Naive thymus-derived CD8-positive, alpha-beta T cell (primary cell): ENCODE measurements at regions not wholly inside any gene's neighbourhood (a gene's known extent, or its start where the extent isn't known, plus 50 kb on each side); places are given as distances from the start of the nearest gene placed in this dataset.
"Not testable (repeated sequence)": the region's sequence is repeated elsewhere in the genome, so short reads cannot be mapped to it uniquely, and the experiment has no call there.

Experiments used
- ATAC-seq, 2 donors: fragments of 150-1000 bp; cut with Tn5 transposase in 1 of 2; sonication (Bioruptor Pico), chemical (Tn5 transposase) in 1 of 2; 1 replicate in 1 of 2; 2 replicates in 1 of 2; pipeline ENCODE4 v1.10.0; 2021; ENCODE audit warnings: mild to moderate bottlenecking in 2 of 2, moderate library complexity in 2 of 2
- POLR2A ChIA-PET: fragments of 350-600 bp; sonication (Branson Sonifier 250); formaldehyde crosslinking; loops from one replicate; lab custom pipeline; 2021; ENCODE audit warnings: antibody characterized with exemption; lab: Charles Lee
- DNase-seq, 10 donors: peaks; one replicate each; pipeline versions ENCODE4 v3.0.0 to v3.0.0-alpha.2; 2020 to 2022
- H3K27ac Mint-ChIP-seq, 10 donors: one replicate each; pipeline ENCODE4 v1.8.0; 2020 to 2022; ENCODE audit warnings: mild to moderate bottlenecking in 10 of 10, mixed read lengths in 10 of 10, moderate library complexity in 4 of 10, inconsistent platforms in 1 of 10
- H3K27me3 Mint-ChIP-seq, 5 donors: one replicate each; pipeline ENCODE4 v1.8.0; 2021 to 2022; ENCODE audit warnings: mixed read lengths in 5 of 5
- H3K36me3 Mint-ChIP-seq, 3 donors: one replicate each; pipeline ENCODE4 v1.8.0; 2020 to 2022; ENCODE audit warnings: mixed read lengths in 3 of 3, mild to moderate bottlenecking in 2 of 3, inconsistent platforms in 1 of 3
- H3K4me1 Mint-ChIP-seq, 4 donors: one replicate each; pipeline ENCODE4 v1.8.0; 2021 to 2022; ENCODE audit warnings: mixed read lengths in 4 of 4
- H3K4me3 Mint-ChIP-seq, 10 donors: one replicate each; pipeline ENCODE4 v1.8.0; 2020 to 2022; ENCODE audit warnings: mild to moderate bottlenecking in 10 of 10, mixed read lengths in 10 of 10, moderate library complexity in 6 of 10, inconsistent platforms in 1 of 10
- H3K9me3 Mint-ChIP-seq, 9 donors: one replicate each; pipeline ENCODE4 v1.8.0; 2020 to 2022; ENCODE audit warnings: mixed read lengths in 9 of 9, mild to moderate bottlenecking in 3 of 9, inconsistent platforms in 1 of 9, moderate library complexity in 1 of 9

DNA sequence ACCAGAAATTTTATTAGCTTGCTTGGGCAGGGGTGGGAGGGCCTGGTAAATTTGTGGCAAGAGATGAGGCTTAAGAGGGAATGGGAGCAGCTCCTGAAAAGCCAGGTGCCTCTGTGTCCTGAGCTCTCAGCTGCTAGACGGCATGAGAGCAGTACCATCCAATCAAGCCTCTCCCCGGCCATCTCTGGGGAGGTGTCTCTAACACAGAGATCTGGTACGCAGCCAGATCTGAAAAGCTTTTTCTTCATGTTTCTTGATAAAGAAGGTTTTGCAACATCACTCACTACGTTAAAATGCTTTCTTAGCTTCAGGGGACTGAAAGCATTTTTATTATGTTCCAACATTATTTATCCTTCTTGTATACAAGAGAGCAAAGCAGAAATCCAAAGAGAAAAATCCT, 488.2 kb downstream of the RBFOX1 start:
- ATAC-seq (no peak), DNase-seq (no peak)
- POLR2A ChIA-PET: no interaction called here
- H3K36me3 Mint-ChIP-seq: no peaks in the 10 kb centered on the region
- peaks cover 0 to 8% (median 4%) of the 10 kb centered on the region in 9 donors for H3K9me3 Mint-ChIP-seq
- H3K27me3 Mint-ChIP-seq: peaks cover 0 to 1% (median 0%) of the 10 kb centered on the region in 5 donors
- H3K4me3 Mint-ChIP-seq: no peak overlapping the region
- H3K27ac Mint-ChIP-seq: no peak overlapping the region
- H3K4me1 Mint-ChIP-seq: no peaks in the 10 kb centered on the region

DNA sequence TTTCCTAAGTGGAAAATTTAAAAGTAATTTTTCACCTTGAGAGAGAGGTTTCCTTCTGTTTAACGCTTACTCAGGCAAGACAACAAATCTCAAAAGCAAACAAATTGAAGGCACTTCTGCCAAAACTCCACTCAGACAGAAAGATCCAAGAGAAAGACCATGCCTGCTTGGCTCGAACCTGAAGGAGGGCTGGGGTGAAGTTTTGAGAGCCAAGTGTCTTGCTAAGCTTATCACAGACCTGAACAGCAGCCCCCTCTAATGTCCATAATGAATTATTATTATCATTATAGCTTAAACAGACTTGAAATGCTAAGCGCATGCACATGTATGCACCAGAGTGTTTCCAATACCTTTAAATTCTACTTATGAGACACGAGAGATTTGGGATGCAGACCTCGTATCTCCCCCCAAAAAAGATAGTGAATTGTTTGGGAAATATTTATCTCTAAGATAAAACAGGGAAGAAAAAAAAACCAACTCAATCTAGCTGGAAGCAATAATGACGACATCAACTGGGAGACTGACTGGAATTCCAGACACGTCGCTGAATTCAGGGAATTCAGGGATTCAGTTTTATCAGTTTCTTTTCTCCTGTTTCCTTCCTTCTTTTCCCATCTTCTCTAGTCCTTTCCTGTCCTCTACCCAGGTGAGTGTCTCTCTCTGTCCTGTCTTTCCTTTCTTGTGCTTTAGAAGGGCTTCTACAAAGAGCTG, 473.2 kb downstream of the RBFOX1 start:
- H3K27ac Mint-ChIP-seq: no peak overlapping the region
- H3K27me3 Mint-ChIP-seq: no peaks in the 10 kb centered on the region
- DNase-seq: no peak
- no peak overlapping the region for H3K4me3 Mint-ChIP-seq
- H3K36me3 Mint-ChIP-seq: no peaks in the 10 kb centered on the region
- H3K4me1 Mint-ChIP-seq: no peaks in the 10 kb centered on the region
- no peak for ATAC-seq
- POLR2A ChIA-PET: no interaction called here
- peaks cover 0 to 11% (median 3%) of the 10 kb centered on the region in 9 donors for H3K9me3 Mint-ChIP-seq

- Mint-ChIP-seq H3K27me3 (peaks cover 0 to 1% (median 0%) of the 10 kb centered on the region in 5 donors), H3K27ac (no peak overlapping the region), H3K4me3 (no peak overlapping the region), H3K9me3 (peaks cover 0 to 11% (median 2%) of the 10 kb centered on the region in 9 donors), H3K36me3 (no peaks in the 10 kb centered on the region), H3K4me1 (no peaks in the 10 kb centered on the region)
- ATAC-seq: no peak
- DNase-seq: no peak
- POLR2A ChIA-PET: no interaction called here
Measured at GRCh38 chr16:7804635-7805195, 472.1 kb downstream of the RBFOX1 start.

GRCh38 chr16:7792346-7792745, 459.7 kb downstream of the RBFOX1 start:
- ATAC-seq (no peak), DNase-seq (no peak)
- H3K36me3 Mint-ChIP-seq: no peaks in the 10 kb centered on the region
- no peak overlapping the region for H3K27ac Mint-ChIP-seq
- H3K9me3 Mint-ChIP-seq: peaks cover 0 to 19% (median 5%) of the 10 kb centered on the region in 9 donors
- POLR2A ChIA-PET: no interaction called here
- H3K4me3 Mint-ChIP-seq: no peak overlapping the region
- H3K27me3 Mint-ChIP-seq: no peaks in the 10 kb centered on the region
- no peaks in the 10 kb centered on the region for H3K4me1 Mint-ChIP-seq

DNA sequence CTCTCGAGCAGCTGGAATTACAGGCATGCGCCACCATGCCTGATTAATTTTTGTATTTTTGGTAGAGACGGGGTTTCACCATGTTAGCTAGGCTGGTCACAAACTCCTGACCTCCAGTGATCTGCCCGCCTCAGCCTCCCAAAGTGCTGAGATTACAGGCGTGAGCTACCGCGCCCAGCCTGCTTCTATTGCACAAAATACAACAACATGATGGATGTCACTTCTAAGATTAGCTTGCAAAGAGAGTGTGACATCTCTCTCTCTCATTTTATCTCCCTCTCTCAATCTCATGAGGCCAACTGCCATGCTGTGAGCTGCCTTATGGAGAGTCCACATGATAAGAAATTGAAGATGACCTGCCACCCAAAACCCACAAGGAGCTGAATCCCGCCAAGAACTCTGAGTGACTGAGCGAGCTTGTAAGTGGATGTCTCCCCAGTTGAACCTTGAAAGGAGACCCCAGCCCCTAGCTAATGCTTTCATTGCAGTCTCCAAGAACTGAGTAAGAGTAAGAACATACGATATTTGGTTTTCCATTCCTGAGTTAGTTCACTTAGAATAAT, 458.5 kb downstream of the RBFOX1 start:
- Mint-ChIP-seq H3K4me1 (no peaks in the 10 kb centered on the region), H3K36me3 (no peaks in the 10 kb centered on the region), H3K4me3 (no peak overlapping the region), H3K27me3 (no peaks in the 10 kb centered on the region), H3K27ac (no peak overlapping the region), H3K9me3 (peaks cover 0 to 16% (median 5%) of the 10 kb centered on the region in 9 donors)
- POLR2A ChIA-PET: no interaction called here
- DNase-seq (no peak), ATAC-seq (no peak)

GRCh38 chr16:7775072-7775488, 442.4 kb downstream of the RBFOX1 start:
- no peak for ATAC-seq
- POLR2A ChIA-PET: no interaction called here
- H3K4me1 Mint-ChIP-seq: no peaks in the 10 kb centered on the region

GRCh38 chr16:7772722-7773121, 440.1 kb downstream of the RBFOX1 start:
- Mint-ChIP-seq H3K36me3 (peaks cover 0 to 5% (median 0%) of the 10 kb centered on the region in 3 donors), H3K27ac (no peak overlapping the region), H3K9me3 (peaks cover 2 to 42% (median 17%) of the 10 kb centered on the region in 9 donors), H3K4me3 (no peak overlapping the region), H3K4me1 (no peaks in the 10 kb centered on the region), H3K27me3 (no peaks in the 10 kb centered on the region)
- DNase-seq: no peak
- POLR2A ChIA-PET: no interaction called here
- ATAC-seq: no peak

More at GRCh38 chr16:7775072-7775488, 442.4 kb downstream of the RBFOX1 start:
- H3K27me3 Mint-ChIP-seq: no peaks in the 10 kb centered on the region
- H3K27ac Mint-ChIP-seq: no peak overlapping the region
- peaks cover 0 to 5% (median 0%) of the 10 kb centered on the region in 3 donors for H3K36me3 Mint-ChIP-seq
- no peak for DNase-seq
- H3K9me3 Mint-ChIP-seq: peaks cover 5 to 52% (median 27%) of the 10 kb centered on the region in 9 donors
- no peak overlapping the region for H3K4me3 Mint-ChIP-seq

- DNase-seq, POLR2A ChIA-PET, H3K27ac Mint-ChIP-seq, H3K27me3 Mint-ChIP-seq, H3K4me3 Mint-ChIP-seq, ATAC-seq, H3K4me1 Mint-ChIP-seq, H3K36me3 Mint-ChIP-seq: not testable (repeated sequence)
- H3K9me3 Mint-ChIP-seq: peaks cover 2 to 38% (median 14%) of the 10 kb centered on the region in 9 donors
Measured at GRCh38 chr16:7769091-7769490, 436.4 kb downstream of the RBFOX1 start.

DNA sequence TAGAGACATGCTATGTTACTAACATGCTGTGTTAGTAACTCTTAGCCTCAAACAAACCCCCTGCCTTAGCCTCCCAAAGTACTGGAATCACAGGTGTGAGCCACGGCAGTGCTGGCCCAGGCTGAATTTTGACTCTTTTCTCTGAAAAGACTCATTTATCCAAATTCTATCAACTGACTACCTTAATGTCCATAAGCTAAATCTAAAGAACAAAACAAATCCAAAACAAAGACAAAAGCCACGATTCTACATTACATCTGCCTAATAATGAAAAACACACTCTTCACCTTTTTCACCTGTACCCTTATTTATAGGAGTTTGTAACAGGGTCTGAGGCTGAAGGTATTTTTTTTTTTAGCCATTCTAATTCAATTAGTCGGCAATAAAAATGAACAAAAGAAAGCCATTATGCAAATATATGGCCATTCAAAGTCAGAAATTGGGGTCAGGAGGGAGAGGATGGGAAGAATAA, 432.5 kb downstream of the RBFOX1 start:
- Mint-ChIP-seq H3K27me3 (peaks cover 0 to 6% (median 0%) of the 10 kb centered on the region in 5 donors), H3K27ac (no peak overlapping the region), H3K36me3 (no peaks in the 10 kb centered on the region), H3K4me1 (no peaks in the 10 kb centered on the region), H3K9me3 (peaks cover 0 to 12% (median 6%) of the 10 kb centered on the region in 9 donors), H3K4me3 (no peak overlapping the region)
- DNase-seq: no peak
- POLR2A ChIA-PET: no interaction called here
- ATAC-seq: no peak

- peaks cover 0 to 6% (median 0%) of the 10 kb centered on the region in 5 donors for H3K27me3 Mint-ChIP-seq
- H3K9me3 Mint-ChIP-seq: peaks cover 0 to 13% (median 6%) of the 10 kb centered on the region in 9 donors
- no peak overlapping the region for H3K27ac Mint-ChIP-seq
- H3K36me3 Mint-ChIP-seq: no peaks in the 10 kb centered on the region
- ATAC-seq (no peak), DNase-seq (no peak)
- POLR2A ChIA-PET: no interaction called here
- no peak overlapping the region for H3K4me3 Mint-ChIP-seq
- H3K4me1 Mint-ChIP-seq: no peaks in the 10 kb centered on the region
Measured at GRCh38 chr16:7763111-7763510, 430.5 kb downstream of the RBFOX1 start.
